Suppressor macrophage (primary cell): ENCODE measurements at regions not wholly inside any gene's neighbourhood (a gene's known extent, or its start where the extent isn't known, plus 50 kb on each side); places are given as distances from the start of the nearest gene placed in this dataset.
A peak's percentile ranks its signal among the peaks of the same experiment; 100 is the strongest.

Experiments
- DNase-seq, 4 experiments: peaks; one replicate each; pipeline ENCODE4 v3.0.0-alpha.2; 2020 to 2022

- no peak for DNase-seq
Observed at GRCh38 chr2:196279541-196279940, 108.2 kb upstream of the STK17B start.

DNA sequence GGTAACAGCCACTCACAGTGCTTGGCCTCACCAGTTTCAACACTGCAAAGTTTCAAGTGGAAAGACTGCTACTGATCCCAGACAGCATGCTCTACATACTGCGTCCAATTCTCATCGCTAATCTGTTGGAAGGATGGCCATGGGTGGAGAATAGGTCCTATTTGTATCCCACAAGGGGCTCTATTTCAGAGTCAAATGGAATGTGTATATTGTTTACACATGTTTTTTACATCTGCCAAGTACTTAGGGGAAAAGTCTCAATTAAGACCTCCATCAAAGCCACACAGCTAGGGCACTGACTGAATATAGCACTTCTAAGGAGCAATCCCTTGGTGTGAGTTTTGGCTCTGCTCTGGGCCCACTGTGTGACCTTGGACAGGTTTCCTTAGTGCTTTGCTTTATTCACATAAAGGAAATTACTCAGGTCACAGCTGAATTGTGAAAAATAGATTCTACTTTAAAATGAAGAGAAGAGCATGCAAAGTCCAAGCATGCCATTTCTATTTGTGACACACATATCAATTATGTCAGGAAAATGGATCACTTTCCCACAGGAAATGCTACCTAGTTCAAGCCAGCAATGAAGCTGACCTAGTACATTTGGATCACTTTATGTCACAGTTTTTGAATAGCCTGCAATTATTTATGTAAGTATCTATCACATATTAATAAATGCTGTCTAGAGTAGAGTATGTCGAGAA is 112.9 kb upstream of the STK17B start:
- no peak for DNase-seq

GRCh38 chr2:196284866-196285557 is 113.6 kb upstream of the STK17B start:
- DNase-seq = no peak

GRCh38 chr2:196286821-196287220 is 115.4 kb upstream of the STK17B start:
- no peak for DNase-seq

DNA sequence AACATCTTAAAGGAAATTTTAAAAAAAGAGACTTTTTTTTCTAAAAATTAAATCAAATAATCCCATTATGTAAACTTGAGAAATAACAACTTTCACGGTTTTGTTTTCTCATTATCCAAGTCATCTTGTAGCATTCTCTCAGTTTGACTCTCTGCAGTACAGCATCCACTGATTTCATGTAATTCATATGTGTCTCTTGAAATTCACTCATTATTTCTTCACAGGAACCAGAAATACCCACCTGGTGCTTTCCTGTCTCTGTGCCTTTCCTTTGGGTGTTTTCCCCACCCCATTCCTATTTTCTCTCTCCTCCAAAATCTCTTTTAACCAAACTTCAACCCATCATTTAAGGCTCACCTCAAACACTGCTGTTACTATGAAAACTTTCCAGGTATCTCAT is 116.1 kb upstream of the STK17B start:
- DNase-seq = no peak

DNA sequence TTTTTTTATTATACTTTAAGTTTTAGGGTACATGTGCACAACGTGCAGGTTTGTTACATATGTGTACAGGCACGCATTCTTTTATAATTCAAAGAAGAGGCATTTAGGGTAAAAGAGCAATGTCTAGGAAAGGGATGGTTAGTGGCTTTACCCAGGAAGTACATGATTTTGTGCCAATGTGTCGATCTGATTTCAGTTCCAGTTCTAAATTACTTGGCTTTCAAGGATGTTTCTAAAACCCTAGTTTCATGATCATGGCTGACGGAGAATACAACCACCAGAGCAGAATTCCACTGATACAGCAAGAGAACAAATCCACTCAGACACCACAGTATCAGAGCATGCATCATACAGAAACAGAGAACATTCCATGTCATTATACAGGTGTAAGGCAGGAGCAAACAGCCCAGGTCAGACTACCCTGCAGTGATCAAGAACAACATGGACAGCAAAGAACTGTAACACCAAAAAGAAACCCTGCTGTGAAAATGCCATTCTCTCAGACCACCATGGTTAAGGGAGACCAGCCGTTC is 116.7 kb upstream of the STK17B start:
- DNase-seq = no peak

- DNase-seq = no peak
Observed at GRCh38 chr2:196289000-196289399, 117.6 kb upstream of the STK17B start.

GRCh38 chr2:196290136-196290535 is 118.8 kb upstream of the STK17B start:
- DNase-seq = no peak

DNA sequence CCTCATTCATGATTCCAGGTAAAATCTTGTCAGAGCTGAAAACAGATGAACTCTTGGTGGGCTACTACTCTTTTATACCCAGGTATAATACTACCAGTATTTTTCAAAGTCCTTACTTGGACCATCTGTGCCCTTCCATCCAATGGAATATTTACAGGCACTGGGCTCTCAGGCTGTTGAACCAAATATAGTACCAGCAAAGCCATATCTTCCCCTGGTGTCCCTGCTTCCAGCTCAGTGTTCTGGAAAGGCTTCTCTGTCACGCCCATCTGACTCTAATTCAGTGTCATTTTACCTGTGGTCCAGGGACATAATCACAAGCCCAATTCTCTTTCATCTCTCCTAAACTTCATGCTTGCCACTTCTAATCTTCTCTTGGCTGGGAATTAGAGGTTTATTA is 119.2 kb upstream of the STK17B start:
- DNase-seq = no peak

- peak in 2 of 4 experiments; percentile 18 to 43 for DNase-seq
Observed at GRCh38 chr2:196291426-196291825, 120.0 kb upstream of the STK17B start.

DNA sequence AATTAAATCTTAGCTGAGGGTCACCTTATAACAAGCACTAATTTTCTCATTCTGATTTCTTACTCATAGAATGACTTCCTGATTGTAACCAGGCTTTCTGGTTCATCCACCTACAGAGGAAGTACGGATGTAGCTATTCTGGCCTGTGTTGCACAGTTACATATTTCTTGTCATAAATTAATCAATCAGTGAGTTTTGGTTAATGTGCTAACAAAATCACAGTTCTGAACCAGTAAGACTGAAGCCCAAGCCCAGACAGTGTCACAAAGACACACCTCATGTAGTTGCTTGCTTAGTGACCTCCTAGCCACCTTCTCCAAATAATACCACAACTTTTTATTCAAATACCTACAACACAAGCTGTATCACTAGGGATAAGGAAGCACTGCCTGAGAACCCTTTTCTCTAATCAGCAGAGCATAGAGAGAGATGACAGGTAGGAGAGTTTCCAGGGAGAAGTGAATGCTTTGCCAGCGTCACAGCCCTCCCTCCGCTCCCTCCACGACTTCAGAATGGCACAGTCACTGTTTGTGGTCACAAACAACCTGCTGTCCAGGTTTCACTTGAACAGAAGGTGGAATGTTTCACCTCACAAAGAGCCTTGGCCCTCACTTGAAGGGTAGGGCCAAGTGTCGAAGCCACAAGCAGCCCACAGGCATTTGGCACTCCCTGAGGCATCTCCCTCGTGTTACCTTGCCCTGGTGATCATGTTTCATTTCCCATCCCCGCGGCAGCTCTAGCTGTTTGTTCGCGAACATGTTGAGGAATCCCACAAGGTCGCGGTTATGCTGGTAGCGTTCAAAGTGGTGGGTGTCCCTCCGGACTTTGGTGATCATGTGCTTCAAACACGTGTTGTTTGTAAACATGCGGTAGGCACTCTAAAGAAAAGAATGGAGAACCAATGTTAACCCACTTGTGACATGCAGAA is 120.8 kb upstream of the STK17B start:
- peak in 3 of 4 experiments; percentile 10 to 69 (median 43) for DNase-seq

DNA sequence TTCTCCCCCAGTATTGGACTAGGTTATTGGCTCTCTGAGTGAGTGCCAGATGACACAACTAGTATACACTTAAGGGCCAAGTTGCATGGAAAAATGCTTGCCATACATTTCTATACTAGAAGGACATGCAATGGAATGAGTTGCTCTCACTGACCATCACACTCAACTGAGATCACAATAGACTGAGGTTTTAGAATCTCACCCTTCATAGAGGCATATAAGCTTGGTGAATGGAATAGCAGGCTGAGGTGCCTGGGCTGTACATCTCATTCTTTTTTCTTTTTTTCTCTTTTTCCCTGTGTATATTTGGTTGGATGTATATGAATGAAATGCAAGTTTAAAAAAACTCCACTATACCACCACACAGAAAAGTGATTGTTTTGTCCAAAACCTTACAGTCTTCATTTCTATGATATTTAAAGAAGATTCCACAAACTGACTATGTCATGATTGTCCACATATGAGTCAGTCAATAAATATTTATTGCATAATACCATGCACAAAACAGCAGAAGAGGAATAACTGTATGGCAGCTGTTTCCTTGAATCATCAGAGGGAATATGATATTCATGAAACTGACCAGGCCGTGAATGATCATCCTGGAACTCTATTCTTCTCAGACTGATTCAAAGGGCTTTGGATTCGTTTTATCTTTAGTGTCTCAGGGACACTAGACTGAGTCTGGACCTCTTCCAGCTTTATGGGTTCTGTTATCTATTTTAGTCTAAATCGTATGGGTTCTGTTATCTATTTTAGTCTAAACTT is 122.6 kb upstream of the STK17B start:
- DNase-seq = peak; percentile 12 to 75 (median 46)

- no peak for DNase-seq
Observed at GRCh38 chr2:196294516-196294909, 123.1 kb upstream of the STK17B start.

DNA sequence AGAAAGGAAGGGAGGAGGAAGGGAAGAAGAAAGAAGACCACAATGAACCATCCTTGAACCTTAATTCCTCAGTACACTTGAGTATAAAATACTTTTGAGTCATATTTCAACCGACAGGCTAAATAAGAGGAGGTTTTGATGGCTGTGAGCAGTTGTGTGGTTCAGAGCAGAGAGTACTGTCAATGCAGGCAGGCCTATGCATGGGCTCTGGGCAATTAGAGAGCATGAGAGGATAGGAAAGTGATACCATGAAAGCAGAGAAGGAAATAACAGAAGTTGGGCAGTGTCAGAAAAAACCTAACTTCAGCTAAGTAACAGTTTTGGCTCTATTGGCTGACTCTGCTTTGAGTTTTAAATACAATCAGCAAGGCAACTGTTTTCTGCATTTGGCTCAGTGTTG is 123.6 kb upstream of the STK17B start:
- DNase-seq = no peak

GRCh38 chr2:196298106-196298723 is 126.8 kb upstream of the STK17B start:
- DNase-seq = peak in 2 of 4 experiments; percentile 49 to 68

DNA sequence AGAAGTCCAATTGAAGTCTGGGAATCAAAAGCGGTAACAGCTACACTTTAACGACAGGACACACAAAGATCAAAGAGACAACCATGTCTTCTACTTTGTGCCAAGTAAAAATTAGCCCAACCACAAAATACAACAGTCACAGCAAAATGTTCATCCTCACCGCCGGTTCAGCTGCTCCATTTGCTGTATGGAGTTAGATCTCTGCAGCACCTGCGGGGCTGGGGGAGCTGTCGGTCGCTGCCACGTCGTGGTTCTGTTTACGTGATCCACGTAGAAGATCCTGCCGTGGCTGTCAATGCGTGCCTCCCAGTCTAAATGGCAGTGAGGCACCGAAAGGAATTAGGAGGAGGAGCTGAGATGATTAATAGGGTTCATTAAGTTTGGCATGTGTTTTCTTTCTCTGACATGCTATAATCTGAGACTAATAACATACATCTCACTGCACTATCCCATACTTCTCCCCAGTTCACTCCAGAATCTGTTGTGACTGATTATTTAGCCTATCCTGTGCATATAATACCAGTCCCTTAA is 136.5 kb upstream of the STK17B start:
- no peak for DNase-seq

DNA sequence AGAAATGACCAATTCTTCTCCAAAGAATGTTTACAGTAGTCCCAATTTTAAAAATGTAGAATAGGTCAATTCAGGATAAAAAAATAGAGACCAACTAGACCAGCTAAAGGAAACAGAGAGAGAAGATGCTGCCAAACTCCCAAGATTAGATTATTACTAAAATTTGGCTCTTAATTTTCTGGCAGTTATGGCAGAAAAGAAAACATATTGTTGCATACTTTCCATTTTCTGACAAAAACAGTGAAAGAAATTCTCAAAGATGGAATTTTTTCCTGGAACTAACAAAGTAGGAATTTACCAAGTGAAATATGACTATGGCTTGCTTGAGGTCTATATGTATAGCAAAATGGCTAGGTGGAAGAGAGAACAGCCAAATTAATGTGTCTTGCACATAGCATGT is 138.3 kb upstream of the STK17B start:
- no peak for DNase-seq

GRCh38 chr2:196314157-196314556 is 142.8 kb upstream of the STK17B start:
- DNase-seq = no peak

GRCh38 chr2:196314780-196315179 is 143.4 kb upstream of the STK17B start:
- DNase-seq = no peak

- DNase-seq = no peak
Observed at GRCh38 chr2:196315388-196316049, 144.1 kb upstream of the STK17B start.

GRCh38 chr2:196316050-196316430 is 144.7 kb upstream of the STK17B start:
- DNase-seq = no peak
